Smooth muscle cell of the brain vasculature (primary cell): ENCODE measurements at regions not wholly inside any gene's neighbourhood (a gene's known extent, or its start where the extent isn't known, plus 50 kb on each side); places are given as distances from the start of the nearest gene placed in this dataset.
"Not testable (repeated sequence)": the region's sequence is repeated elsewhere in the genome, so short reads cannot be mapped to it uniquely, and the experiment has no call there.

Experiments used
- DNase-seq: peaks from one replicate; pipeline ENCODE4 v3.0.0-alpha.2; 2012; ENCODE audit warnings: low read depth, low spot score

GRCh38 chrX:40530509-40530908, 50.3 kb upstream of the ATP6AP2 start:
- DNase-seq: peak; percentile 15

- no peak for DNase-seq
Observed at GRCh38 chrX:40527543-40527942, 53.2 kb upstream of the ATP6AP2 start.

GRCh38 chrX:40526412-40526811, 54.4 kb upstream of the ATP6AP2 start:
- DNase-seq: no peak

- not testable (repeated sequence) for DNase-seq
Observed at GRCh38 chrX:40525901-40526300, 54.9 kb upstream of the ATP6AP2 start.

- no peak for DNase-seq
Observed at GRCh38 chrX:40524423-40524822, 56.3 kb upstream of the ATP6AP2 start.

GRCh38 chrX:40523852-40524251, 56.9 kb upstream of the ATP6AP2 start:
- DNase-seq: no peak

GRCh38 chrX:40521868-40522450, 58.8 kb upstream of the ATP6AP2 start:
- DNase-seq: no peak

GRCh38 chrX:40514376-40514775, 66.4 kb upstream of the ATP6AP2 start:
- no peak for DNase-seq

- DNase-seq: no peak
Observed at GRCh38 chrX:40513835-40514234, 66.9 kb upstream of the ATP6AP2 start.

- no peak for DNase-seq
Observed at GRCh38 chrX:40513012-40513411, 67.8 kb upstream of the ATP6AP2 start.

- DNase-seq: no peak
Observed at GRCh38 chrX:40511258-40511657, 69.5 kb upstream of the ATP6AP2 start.

- no peak for DNase-seq
Observed at GRCh38 chrX:40508560-40508959, 72.2 kb upstream of the ATP6AP2 start.

- no peak for DNase-seq
Observed at GRCh38 chrX:40506201-40506985, 74.4 kb upstream of the ATP6AP2 start.

- DNase-seq: peak; percentile 67
Observed at GRCh38 chrX:40504801-40505605, 75.8 kb upstream of the ATP6AP2 start.

GRCh38 chrX:40503094-40503493, 77.7 kb upstream of the ATP6AP2 start:
- DNase-seq: no peak

- DNase-seq: no peak
Observed at GRCh38 chrX:40502688-40503087, 78.1 kb upstream of the ATP6AP2 start.

- DNase-seq: no peak
Observed at GRCh38 chrX:40501164-40501855, 79.5 kb upstream of the ATP6AP2 start.

GRCh38 chrX:40496728-40497127, 84.0 kb upstream of the ATP6AP2 start:
- no peak for DNase-seq

- DNase-seq: no peak
Observed at GRCh38 chrX:40495659-40496058, 85.1 kb upstream of the ATP6AP2 start.

GRCh38 chrX:40494005-40494404, 86.8 kb upstream of the ATP6AP2 start:
- no peak for DNase-seq

- no peak for DNase-seq
Observed at GRCh38 chrX:40488296-40488695, 92.5 kb upstream of the ATP6AP2 start.

- DNase-seq: no peak
Observed at GRCh38 chrX:40485973-40486372, 94.8 kb upstream of the ATP6AP2 start.
